Panc1 (cell line): ENCODE measurements at regions not wholly inside any gene's neighbourhood (a gene's known extent, or its start where the extent isn't known, plus 50 kb on each side); places are given as distances from the start of the nearest gene placed in this dataset.

ENCODE experiments used
- ATAC-seq: fragments of 200-7000 bp; cut with Tn5 transposase; 2 replicates; pipeline ENCODE4 v1.9.1; 2020; ENCODE audit warnings: mild to moderate bottlenecking, moderate library complexity
- BruUV-seq: library from RNA; stranded (reverse); fragments of 400-500 nt; replicated peaks from 2 replicates; lab custom pipeline; 2021; lab: Mats Ljungman, UMichigan
- CTCF ChIA-PET: fragments of 300-600 bp; sonication (Branson Sonifier 250); formaldehyde crosslinking; loops from one replicate; lab custom pipeline; 2022; ENCODE audit warnings: antibody characterized with exemption; lab: Charles Lee
- POLR2A ChIA-PET: fragments of 300-600 bp; sonication (Branson Sonifier 250); formaldehyde crosslinking; loops from one replicate; lab custom pipeline; 2022; ENCODE audit warnings: antibody characterized with exemption; lab: Charles Lee
- DNase-seq: peaks from one replicate; pipeline ENCODE4 v3.0.0-alpha.2; 2010; ENCODE audit warnings: low read depth, low spot score
- H3K27ac ChIP-seq: 2 replicates; pipeline ENCODE4 v1.5.1; 2011; ENCODE audit warnings: mild to moderate bottlenecking, low read length, inconsistent platforms
- H3K27me3 ChIP-seq: fragments of 200-500 bp; sonication (Bioruptor generic); 2 replicates; pipeline ENCODE4 v1.6.0; 2014; ENCODE audit warnings: low read length, inconsistent platforms; ENCODE audit not compliant: control insufficient read depth, insufficient read depth
- H3K36me3 ChIP-seq: fragments of 200-500 bp; sonication (Bioruptor generic); 2 replicates; pipeline ENCODE4 v1.5.1; 2014; ENCODE audit warnings: inconsistent platforms, mild to moderate bottlenecking, low read length, moderate library complexity; ENCODE audit not compliant: control insufficient read depth, insufficient read depth
- H3K4me1 ChIP-seq: 2 replicates; pipeline ENCODE4 v1.5.1; 2011; ENCODE audit warnings: inconsistent platforms, mild to moderate bottlenecking, low read length, moderate library complexity; ENCODE audit not compliant: control insufficient read depth, insufficient read depth
- H3K4me3 ChIP-seq, 2 experiments: 2 replicates each; pipeline ENCODE4 v1.5.1; 2011 to 2012; ENCODE audit warnings: low read depth in 2 of 2, low read length in 2 of 2, mild to moderate bottlenecking in 2 of 2, inconsistent platforms in 1 of 2, moderate library complexity in 1 of 2
- H3K9me3 ChIP-seq: fragments of 200-500 bp; sonication (Bioruptor generic); 2 replicates; pipeline ENCODE4 v1.5.1; 2014; ENCODE audit warnings: low read depth, mild to moderate bottlenecking, inconsistent platforms, low read length, moderate library complexity; ENCODE audit not compliant: control insufficient read depth, insufficient read depth
- POLR2AphosphoS5 ChIP-seq: IDR thresholded peaks from 2 replicates; pipeline ENCODE4 v1.6.1; 2012; ENCODE audit warnings: mild to moderate bottlenecking, low read depth, low read length, moderate library complexity
- SIN3A ChIP-seq: IDR thresholded peaks from 2 replicates; pipeline ENCODE4 v1.6.1; 2012; ENCODE audit warnings: low read depth, mild to moderate bottlenecking, low read length, moderate library complexity, borderline replicate concordance; ENCODE audit not compliant: insufficient read depth
- TCF7L2 ChIP-seq: IDR thresholded peaks from 2 replicates; pipeline ENCODE4 v1.6.1; 2011; ENCODE audit warnings: mild to moderate bottlenecking, low read depth, low read length, inconsistent platforms
- in situ Hi-C: cut with HindIII; loops from 2 replicates; pipeline ENCODE4 v1.10.0; 2016; ENCODE audit warnings: low sequenced_read_pairs, low pct_unique_long_range_greater_than_20kb
- intact Hi-C: fragments of 100-400 bp; cut with micrococcal nuclease; formaldehyde crosslinking; loops from one replicate; pipeline ENCODE4 v1.10.0; 2022; ENCODE audit not compliant: unreplicated experiment
- TF ChIP-seq, protein P1 (sequence below): fragments of 450-650 bp; IDR thresholded peaks from 2 replicates; pipeline ENCODE4 v1.5.1; 2017; ENCODE audit warnings: mild to moderate bottlenecking
- TF ChIP-seq, protein P2 (sequence below), 2 experiments: IDR thresholded peaks; 2 replicates each; pipeline ENCODE4 v1.6.1; 2011 to 2012; ENCODE audit warnings: low read depth in 2 of 2, control low read depth in 1 of 2, low read length in 1 of 2, mild to moderate bottlenecking in 1 of 2, moderate library complexity in 1 of 2; ENCODE audit not compliant: insufficient read depth in 1 of 2

DNA sequence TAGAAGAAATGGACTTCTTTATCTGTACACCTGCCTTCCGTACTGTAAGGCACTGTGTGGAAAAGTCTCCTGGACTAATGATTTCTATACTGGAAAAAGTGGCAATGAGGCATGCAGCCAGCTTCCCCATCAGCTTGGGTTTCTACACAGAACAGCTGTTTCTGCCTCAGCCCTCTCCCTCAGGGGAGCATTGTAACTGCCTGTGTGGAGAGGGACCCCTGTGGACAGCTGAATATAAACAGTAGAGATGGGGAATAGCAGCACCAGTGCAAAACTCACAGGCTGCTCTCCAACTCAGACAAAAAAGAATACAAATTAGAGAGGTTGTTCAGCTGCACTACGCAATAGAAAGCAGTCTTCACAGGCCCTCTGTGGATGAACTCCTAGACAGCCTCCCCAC is 451.3 kb upstream of the MBL2 start:
- in situ Hi-C loops, result no loop called here
- intact Hi-C loops, result no loop called here
- H3K36me3 ChIP-seq, result no peaks in the 10 kb centered on the region
- CTCF ChIA-PET, result no interaction called here
- ATAC-seq (no peak), DNase-seq (no peak)
- no peak overlapping the region for H3K4me3 ChIP-seq
- no peaks in the 10 kb centered on the region for H3K27me3 ChIP-seq
- POLR2A ChIA-PET, result no interaction called here
- TF ChIP-seq, protein P1, sequence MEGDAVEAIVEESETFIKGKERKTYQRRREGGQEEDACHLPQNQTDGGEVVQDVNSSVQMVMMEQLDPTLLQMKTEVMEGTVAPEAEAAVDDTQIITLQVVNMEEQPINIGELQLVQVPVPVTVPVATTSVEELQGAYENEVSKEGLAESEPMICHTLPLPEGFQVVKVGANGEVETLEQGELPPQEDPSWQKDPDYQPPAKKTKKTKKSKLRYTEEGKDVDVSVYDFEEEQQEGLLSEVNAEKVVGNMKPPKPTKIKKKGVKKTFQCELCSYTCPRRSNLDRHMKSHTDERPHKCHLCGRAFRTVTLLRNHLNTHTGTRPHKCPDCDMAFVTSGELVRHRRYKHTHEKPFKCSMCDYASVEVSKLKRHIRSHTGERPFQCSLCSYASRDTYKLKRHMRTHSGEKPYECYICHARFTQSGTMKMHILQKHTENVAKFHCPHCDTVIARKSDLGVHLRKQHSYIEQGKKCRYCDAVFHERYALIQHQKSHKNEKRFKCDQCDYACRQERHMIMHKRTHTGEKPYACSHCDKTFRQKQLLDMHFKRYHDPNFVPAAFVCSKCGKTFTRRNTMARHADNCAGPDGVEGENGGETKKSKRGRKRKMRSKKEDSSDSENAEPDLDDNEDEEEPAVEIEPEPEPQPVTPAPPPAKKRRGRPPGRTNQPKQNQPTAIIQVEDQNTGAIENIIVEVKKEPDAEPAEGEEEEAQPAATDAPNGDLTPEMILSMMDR, result no peak
- TF ChIP-seq, protein P2, sequence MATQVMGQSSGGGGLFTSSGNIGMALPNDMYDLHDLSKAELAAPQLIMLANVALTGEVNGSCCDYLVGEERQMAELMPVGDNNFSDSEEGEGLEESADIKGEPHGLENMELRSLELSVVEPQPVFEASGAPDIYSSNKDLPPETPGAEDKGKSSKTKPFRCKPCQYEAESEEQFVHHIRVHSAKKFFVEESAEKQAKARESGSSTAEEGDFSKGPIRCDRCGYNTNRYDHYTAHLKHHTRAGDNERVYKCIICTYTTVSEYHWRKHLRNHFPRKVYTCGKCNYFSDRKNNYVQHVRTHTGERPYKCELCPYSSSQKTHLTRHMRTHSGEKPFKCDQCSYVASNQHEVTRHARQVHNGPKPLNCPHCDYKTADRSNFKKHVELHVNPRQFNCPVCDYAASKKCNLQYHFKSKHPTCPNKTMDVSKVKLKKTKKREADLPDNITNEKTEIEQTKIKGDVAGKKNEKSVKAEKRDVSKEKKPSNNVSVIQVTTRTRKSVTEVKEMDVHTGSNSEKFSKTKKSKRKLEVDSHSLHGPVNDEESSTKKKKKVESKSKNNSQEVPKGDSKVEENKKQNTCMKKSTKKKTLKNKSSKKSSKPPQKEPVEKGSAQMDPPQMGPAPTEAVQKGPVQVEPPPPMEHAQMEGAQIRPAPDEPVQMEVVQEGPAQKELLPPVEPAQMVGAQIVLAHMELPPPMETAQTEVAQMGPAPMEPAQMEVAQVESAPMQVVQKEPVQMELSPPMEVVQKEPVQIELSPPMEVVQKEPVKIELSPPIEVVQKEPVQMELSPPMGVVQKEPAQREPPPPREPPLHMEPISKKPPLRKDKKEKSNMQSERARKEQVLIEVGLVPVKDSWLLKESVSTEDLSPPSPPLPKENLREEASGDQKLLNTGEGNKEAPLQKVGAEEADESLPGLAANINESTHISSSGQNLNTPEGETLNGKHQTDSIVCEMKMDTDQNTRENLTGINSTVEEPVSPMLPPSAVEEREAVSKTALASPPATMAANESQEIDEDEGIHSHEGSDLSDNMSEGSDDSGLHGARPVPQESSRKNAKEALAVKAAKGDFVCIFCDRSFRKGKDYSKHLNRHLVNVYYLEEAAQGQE (IDR thresholded peaks at IDR 0.05; ENCODE audit: insufficient read depth in 1 of 2, low read depth in 2 of 2, low read length in 1 of 2), result no peak
- TF ChIP-seq POLR2AphosphoS5 (no peak), SIN3A (no peak), TCF7L2 (no peak)
- H3K9me3 ChIP-seq, result no peaks in the 10 kb centered on the region; the same call in 1 of the 2 replicates
- no peaks in the 10 kb centered on the region for H3K4me1 ChIP-seq
- H3K27ac ChIP-seq, result no peak overlapping the region
- BruUV-seq, result no TSS peak

DNA sequence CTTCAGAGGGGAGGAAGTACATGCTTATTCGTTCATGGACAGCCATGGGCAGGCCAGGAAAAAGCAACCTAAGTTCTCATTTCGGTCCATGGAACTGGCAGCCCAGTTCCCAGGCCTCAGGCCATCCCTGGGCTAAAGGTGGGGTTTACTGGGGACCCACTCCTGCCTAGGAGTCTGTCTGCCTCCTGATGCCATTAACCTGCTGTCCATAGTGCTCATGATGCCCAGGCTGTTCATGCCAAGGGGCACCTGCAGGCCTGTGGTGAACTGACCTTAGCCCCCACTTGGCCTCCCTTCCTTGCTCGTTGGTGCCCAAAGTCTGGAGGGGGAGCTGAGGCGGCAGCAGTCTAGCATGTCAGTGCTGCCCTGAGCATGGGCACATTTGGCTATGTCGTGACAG is 450.2 kb upstream of the MBL2 start:
- H3K27ac ChIP-seq, result no peak overlapping the region
- CTCF ChIA-PET, result no interaction called here
- no peaks in the 10 kb centered on the region for H3K4me1 ChIP-seq
- no peak for DNase-seq
- TF ChIP-seq POLR2AphosphoS5 (no peak), SIN3A (no peak), TCF7L2 (no peak)
- TF ChIP-seq, protein P2 (IDR thresholded peaks at IDR 0.05; ENCODE audit: insufficient read depth in 1 of 2, low read depth in 2 of 2, low read length in 1 of 2), result no peak
- TF ChIP-seq, protein P1, result no peak
- intact Hi-C loops, result no loop called here
- H3K36me3 ChIP-seq, result no peaks in the 10 kb centered on the region
- POLR2A ChIA-PET, result no interaction called here
- in situ Hi-C loops, result no loop called here
- H3K4me3 ChIP-seq, result no peak overlapping the region
- no peaks in the 10 kb centered on the region for H3K27me3 ChIP-seq
- no peaks in the 10 kb centered on the region; the same call in 1 of the 2 replicates for H3K9me3 ChIP-seq
- BruUV-seq, result no TSS peak
- no peak for ATAC-seq
